ENCODE measurements at regions not wholly inside any gene's neighbourhood (a gene's known extent, or its start where the extent isn't known, plus 50 kb on each side); places are given as distances from the start of the nearest gene placed in this dataset.

DNA sequence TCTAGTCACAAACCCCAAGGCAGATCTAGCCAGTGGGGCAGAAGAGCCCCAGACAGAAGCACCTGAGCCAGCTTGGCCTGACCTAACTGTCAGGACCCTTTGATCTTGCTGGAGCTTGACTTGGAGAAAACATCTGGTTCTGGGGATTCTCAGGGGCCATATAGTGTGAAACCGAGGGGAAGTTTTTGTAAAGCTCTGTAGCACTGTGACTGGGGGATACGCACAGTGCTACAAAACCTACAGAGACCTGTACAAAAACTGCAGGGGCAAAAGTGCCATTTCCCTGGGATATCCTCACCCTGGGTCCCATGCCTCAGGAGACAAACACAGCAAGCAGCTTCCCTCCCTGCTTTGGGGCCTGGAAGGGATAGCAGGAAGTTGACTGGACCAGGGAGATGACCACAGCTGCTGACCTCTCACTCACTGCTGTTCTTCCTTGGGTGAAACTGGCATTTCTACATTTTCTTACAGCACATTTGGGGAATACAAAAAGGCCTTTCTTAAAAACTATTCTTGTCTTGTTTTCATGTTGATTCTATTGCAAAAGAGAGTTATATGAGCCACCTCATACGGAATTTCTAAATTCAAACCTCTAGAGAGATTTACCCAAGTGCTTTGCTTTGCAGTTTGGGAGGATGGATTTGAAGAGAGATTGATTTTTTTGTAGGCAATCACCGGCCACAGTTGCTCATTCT lies 140.0 kb downstream of the DAD1 start:
- Histone ChIP-seq H2AFZ (no peak overlapping the region), H3K79me2 (ENCODE audit: insufficient read depth) (no peaks in the 10 kb centered on the region), H3F3A (ENCODE audit: insufficient read depth) (peaks cover 4% of the 10 kb centered on the region; the same call in 1 of the 2 replicates), H3K9me2 (ENCODE audit: insufficient read depth) (no peaks in the 10 kb centered on the region), H3K27me3 (replicated peaks; ENCODE audit: insufficient read depth) (peaks cover 29% of the 10 kb centered on the region), H4K20me1 (ENCODE audit: insufficient read depth) (no peaks in the 10 kb centered on the region), H3K36me3 (ENCODE audit: low read depth) (no peaks in the 10 kb centered on the region), H3K4me2 (ENCODE audit: unreplicated experiment) (no peak overlapping the region), H3K9me3 (ENCODE audit: low read depth) (no peaks in the 10 kb centered on the region), H3K9ac (no peak overlapping the region), H3K27ac (no peak overlapping the region), H3K4me1 (ENCODE audit: insufficient read depth) (no peaks in the 10 kb centered on the region), H3K4me3 (no peak overlapping the region)
- WGBS, 2 experiments (ENCODE audit: low coverage in 1 of 2, low lambda C conversion rate in 2 of 2, missing lambda C conversion rate in 2 of 2) = 55 to 59% methylated on average over 4 of the region's 4 CpGs
- in situ Hi-C loops (cut with MboI) = no loop called here
- no peak for TF ChIP-seq EZH2phosphoT487 (IDR thresholded peaks at IDR 0.05; ENCODE audit: insufficient read depth, low read depth)
- no peak for TF ChIP-seq EZH2 (IDR thresholded peaks at IDR 0.05; ENCODE audit: insufficient read depth, poor library complexity, severe bottlenecking)
- DNase-seq = peak; percentile 49

DNA sequence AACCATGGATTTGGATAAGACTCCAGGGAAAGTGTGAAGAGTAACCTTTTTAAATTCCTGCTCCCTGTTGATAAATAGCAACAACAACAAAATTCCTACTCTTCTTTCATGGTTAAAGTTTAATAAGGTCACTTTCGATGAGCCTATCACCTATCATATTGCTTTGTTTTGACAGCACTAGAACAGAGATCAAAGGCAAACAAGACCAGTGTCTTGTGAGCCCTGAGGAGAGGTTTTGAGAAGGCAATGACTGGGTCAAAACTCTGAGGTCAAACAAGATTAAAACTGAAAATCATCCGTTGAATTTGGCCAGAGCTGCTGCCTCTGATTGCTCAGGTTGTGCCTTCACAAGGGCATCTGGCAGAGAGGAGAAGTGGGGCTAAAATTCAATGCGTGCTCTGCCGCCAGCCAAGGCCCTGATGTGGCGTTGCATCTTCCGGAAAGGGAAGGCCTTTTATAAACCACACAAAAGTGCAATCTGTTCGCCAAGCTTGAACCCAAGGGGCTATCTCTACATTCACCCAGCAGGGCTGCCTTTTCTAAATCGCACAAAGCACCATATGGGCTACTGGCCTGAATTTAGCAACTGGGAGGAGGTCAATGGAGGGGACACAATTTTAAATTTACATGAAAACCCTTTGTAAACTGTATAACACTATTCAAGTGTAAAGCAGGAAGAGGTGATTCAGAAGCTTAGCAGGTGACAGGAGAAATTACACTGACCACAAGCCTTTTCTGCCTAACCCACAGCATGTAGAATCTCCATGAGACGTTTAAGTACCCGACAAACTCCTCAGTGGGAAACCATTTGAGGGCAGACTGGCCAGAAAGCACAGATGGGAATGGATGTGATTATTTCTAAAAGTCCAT lies 140.8 kb downstream of the DAD1 start:
- H3K27me3 ChIP-seq (replicated peaks; ENCODE audit: insufficient read depth) = peaks cover 26% of the 10 kb centered on the region; the same call in 1 of the 2 replicates
- WGBS, 2 experiments (ENCODE audit: low coverage in 1 of 2, low lambda C conversion rate in 2 of 2, missing lambda C conversion rate in 2 of 2) = 79 to 84% methylated on average over 10 of the region's 10 CpGs
- no peak for TF ChIP-seq EZH2phosphoT487 (IDR thresholded peaks at IDR 0.05; ENCODE audit: insufficient read depth, low read depth)
- no peak for TF ChIP-seq EZH2 (IDR thresholded peaks at IDR 0.05; ENCODE audit: insufficient read depth, poor library complexity, severe bottlenecking)
- no peaks in the 10 kb centered on the region for H3K36me3 ChIP-seq (ENCODE audit: low read depth)
- DNase-seq = no peak
- no peak overlapping the region for H3K9ac ChIP-seq
- H3K4me1 ChIP-seq (ENCODE audit: insufficient read depth) = no peaks in the 10 kb centered on the region
- in situ Hi-C loops (cut with MboI) = no loop called here
- H3K9me3 ChIP-seq (ENCODE audit: low read depth) = no peaks in the 10 kb centered on the region
- no peaks in the 10 kb centered on the region for H3K9me2 ChIP-seq (ENCODE audit: insufficient read depth)
- no peak overlapping the region for H3K27ac ChIP-seq
- no peak overlapping the region for H3K4me2 ChIP-seq (ENCODE audit: unreplicated experiment)
- no peak overlapping the region for H2AFZ ChIP-seq
- no peak overlapping the region for H3K4me3 ChIP-seq
- H3K79me2 ChIP-seq (ENCODE audit: insufficient read depth) = no peaks in the 10 kb centered on the region
- H4K20me1 ChIP-seq (ENCODE audit: insufficient read depth) = no peaks in the 10 kb centered on the region
- peaks cover 4% of the 10 kb centered on the region; the same call in 1 of the 2 replicates for H3F3A ChIP-seq (ENCODE audit: insufficient read depth)

DNA sequence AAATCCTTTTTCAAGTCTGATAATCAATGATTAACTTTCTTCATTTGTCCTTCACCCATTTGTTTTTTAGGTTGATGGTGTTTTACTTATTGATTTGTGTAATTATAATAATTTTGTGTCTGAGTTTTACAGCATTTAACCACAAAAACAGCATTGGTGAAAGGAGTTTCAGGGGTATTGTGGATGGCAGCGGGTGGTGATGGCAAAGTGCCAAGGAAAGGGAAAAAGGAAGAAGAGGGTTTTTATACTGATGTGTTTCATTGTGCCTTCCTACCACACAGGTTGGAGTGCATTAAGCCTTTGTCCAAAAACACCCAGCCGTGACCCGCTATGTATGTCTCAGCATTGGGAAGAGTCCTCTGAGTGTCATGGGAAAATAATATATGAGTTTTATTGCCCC lies 150.3 kb downstream of the DAD1 start:
- no peak overlapping the region for H2AFZ ChIP-seq
- no peak overlapping the region for H3K4me3 ChIP-seq
- no peaks in the 10 kb centered on the region for H3F3A ChIP-seq (ENCODE audit: insufficient read depth)
- no peak overlapping the region for H3K9ac ChIP-seq
- no peaks in the 10 kb centered on the region for H3K9me3 ChIP-seq (ENCODE audit: low read depth)
- H3K27ac ChIP-seq = no peak overlapping the region
- 87 to 88% methylated on average over 3 of the region's 3 CpGs for WGBS, 2 experiments (ENCODE audit: low coverage in 1 of 2, low lambda C conversion rate in 2 of 2, missing lambda C conversion rate in 2 of 2)
- no peaks in the 10 kb centered on the region for H4K20me1 ChIP-seq (ENCODE audit: insufficient read depth)
- in situ Hi-C loops (cut with MboI) = no loop called here
- H3K4me2 ChIP-seq (ENCODE audit: unreplicated experiment) = no peak overlapping the region
- no peaks in the 10 kb centered on the region for H3K79me2 ChIP-seq (ENCODE audit: insufficient read depth)
- TF ChIP-seq EZH2phosphoT487 (IDR thresholded peaks at IDR 0.05; ENCODE audit: insufficient read depth, low read depth) (no peak), EZH2 (IDR thresholded peaks at IDR 0.05; ENCODE audit: insufficient read depth, poor library complexity, severe bottlenecking) (no peak)
- H3K4me1 ChIP-seq (ENCODE audit: insufficient read depth) = no peaks in the 10 kb centered on the region
- H3K36me3 ChIP-seq (ENCODE audit: low read depth) = no peaks in the 10 kb centered on the region
- no peaks in the 10 kb centered on the region for H3K9me2 ChIP-seq (ENCODE audit: insufficient read depth)
- H3K27me3 ChIP-seq (replicated peaks; ENCODE audit: insufficient read depth) = peaks cover 37% of the 10 kb centered on the region
- DNase-seq = no peak

DNA sequence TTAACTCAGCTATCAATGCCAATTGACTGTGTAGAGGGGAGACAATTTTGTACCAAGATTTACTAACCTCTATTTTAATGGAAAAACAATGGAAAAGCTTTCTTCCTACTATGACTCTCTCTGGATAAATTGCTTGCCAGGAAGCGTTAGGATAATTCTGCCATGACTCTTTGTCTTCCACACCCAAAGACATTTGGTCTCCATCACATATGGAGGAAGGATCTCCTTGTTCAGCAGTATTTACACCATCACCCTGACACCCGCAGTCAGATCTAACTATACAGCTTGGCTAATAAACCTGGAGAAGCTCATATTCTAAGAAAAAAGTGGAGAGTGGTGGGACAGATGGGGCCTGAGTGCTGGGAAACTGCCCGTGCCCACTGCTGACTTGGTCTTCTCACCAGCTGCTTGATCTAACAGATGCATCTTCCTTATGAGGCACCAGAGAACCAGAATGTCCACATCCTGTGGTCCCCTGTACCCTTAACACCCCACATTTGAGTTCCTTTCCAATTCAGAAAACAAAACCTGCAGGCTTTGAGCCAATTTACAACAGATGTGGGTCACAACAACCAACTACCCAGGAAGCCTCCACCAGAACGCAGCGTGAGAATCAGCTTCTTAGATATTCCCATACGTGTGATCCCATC lies 154.0 kb downstream of the DAD1 start:
- H3K4me1 ChIP-seq (ENCODE audit: insufficient read depth) = peaks cover 11% of the 10 kb centered on the region
- no peak for DNase-seq
- H3K27me3 ChIP-seq (replicated peaks; ENCODE audit: insufficient read depth) = peaks cover 42% of the 10 kb centered on the region
- no peaks in the 10 kb centered on the region for H3K36me3 ChIP-seq (ENCODE audit: low read depth)
- H3K9me2 ChIP-seq (ENCODE audit: insufficient read depth) = no peaks in the 10 kb centered on the region
- no peak overlapping the region for H3K4me3 ChIP-seq
- no peaks in the 10 kb centered on the region for H3K9me3 ChIP-seq (ENCODE audit: low read depth)
- 56 to 59% methylated on average over 6 of the region's 6 CpGs for WGBS, 2 experiments (ENCODE audit: low coverage in 1 of 2, low lambda C conversion rate in 2 of 2, missing lambda C conversion rate in 2 of 2)
- no peak overlapping the region for H3K4me2 ChIP-seq (ENCODE audit: unreplicated experiment)
- TF ChIP-seq EZH2 (IDR thresholded peaks at IDR 0.05; ENCODE audit: insufficient read depth, poor library complexity, severe bottlenecking) (no peak), EZH2phosphoT487 (IDR thresholded peaks at IDR 0.05; ENCODE audit: insufficient read depth, low read depth) (no peak)
- in situ Hi-C loops (cut with MboI) = no loop called here
- peaks cover 9% of the 10 kb centered on the region for H3F3A ChIP-seq (ENCODE audit: insufficient read depth)
- no peaks in the 10 kb centered on the region for H4K20me1 ChIP-seq (ENCODE audit: insufficient read depth)
- H3K27ac ChIP-seq = no peak overlapping the region
- H3K79me2 ChIP-seq (ENCODE audit: insufficient read depth) = no peaks in the 10 kb centered on the region
- no peak overlapping the region for H3K9ac ChIP-seq
- no peak overlapping the region for H2AFZ ChIP-seq

All from GM23248 (cell line).